Keratinocyte (primary cell): ENCODE measurements at regions not wholly inside any gene's neighbourhood (a gene's known extent, or its start where the extent isn't known, plus 50 kb on each side); places are given as distances from the start of the nearest gene placed in this dataset.

Experiments used
- DNase-seq: peaks from one replicate; pipeline ENCODE4 v3.0.0-alpha.2; 2011; ENCODE audit warnings: low read depth, missing footprints, low spot score
- FAIRE-seq: peaks from 2 replicates; lab custom pipeline; 2011; peaks lifted over from hg19 to GRCh38; lab: Jason Lieb, UNC
- H2AFZ ChIP-seq: 2 replicates; pipeline ENCODE4 v1.6.0; 2012; ENCODE audit warnings: low read length, control low read depth, inconsistent platforms; ENCODE audit not compliant: control insufficient read depth
- H3K27ac ChIP-seq: 2 replicates; pipeline ENCODE4 v1.5.1; 2011; ENCODE audit warnings: low read length; ENCODE audit not compliant: control insufficient read depth, insufficient read depth
- H3K27me3 ChIP-seq: 3 replicates; pipeline ENCODE4 v1.6.0; 2011; ENCODE audit warnings: low read length; ENCODE audit not compliant: control insufficient read depth, insufficient read depth; ENCODE audit errors: extremely low read depth
- H3K36me3 ChIP-seq, 2 experiments: 2 replicates in 1 of 2; 3 replicates in 1 of 2; pipeline ENCODE4 v1.5.1; 2011; ENCODE audit warnings: low read length in 2 of 2, mild to moderate bottlenecking in 1 of 2; ENCODE audit not compliant: control insufficient read depth in 2 of 2, insufficient read depth in 2 of 2; ENCODE audit errors: extremely low read depth in 1 of 2
- H3K4me1 ChIP-seq: 3 replicates; pipeline ENCODE4 v1.5.1; 2011; ENCODE audit warnings: low read length; ENCODE audit not compliant: control insufficient read depth, insufficient read depth; ENCODE audit errors: extremely low read depth
- H3K4me2 ChIP-seq: 3 replicates; pipeline ENCODE4 v1.6.0; 2011; ENCODE audit warnings: low read depth, low read length; ENCODE audit not compliant: control insufficient read depth, insufficient read depth; ENCODE audit errors: extremely low read depth
- H3K4me3 ChIP-seq, 3 experiments: fragments of 200-600 bp in 1 of 3; sonication (generic) in 1 of 3; 2 replicates in 2 of 3; 3 replicates in 1 of 3; pipeline ENCODE4 v1.5.1; 2011 to 2016; ENCODE audit warnings: low read length in 3 of 3, mild to moderate bottlenecking in 3 of 3, control low read depth in 2 of 3, inconsistent platforms in 1 of 3, low read depth in 1 of 3, mixed read lengths in 1 of 3, mixed run types in 1 of 3, moderate library complexity in 1 of 3; ENCODE audit not compliant: control insufficient read depth in 2 of 3, insufficient read depth in 2 of 3; ENCODE audit errors: extremely low read depth in 1 of 3
- H3K79me2 ChIP-seq: 2 replicates; pipeline ENCODE4 v1.6.0; 2012; ENCODE audit warnings: low read length; ENCODE audit not compliant: control insufficient read depth, insufficient read depth
- H3K9ac ChIP-seq: 3 replicates; pipeline ENCODE4 v1.6.0; 2011; ENCODE audit warnings: low read length; ENCODE audit not compliant: control insufficient read depth, insufficient read depth; ENCODE audit errors: extremely low read depth
- H3K9me1 ChIP-seq: 3 replicates; pipeline ENCODE4 v1.6.0; 2011; ENCODE audit warnings: low read length; ENCODE audit not compliant: control insufficient read depth, insufficient read depth; ENCODE audit errors: extremely low read depth
- H3K9me3 ChIP-seq: 2 replicates; pipeline ENCODE4 v1.5.1; 2012; ENCODE audit warnings: low read depth, low read length; ENCODE audit not compliant: control insufficient read depth
- H4K20me1 ChIP-seq: 3 replicates; pipeline ENCODE4 v1.6.0; 2011; ENCODE audit warnings: low read length; ENCODE audit not compliant: control insufficient read depth, insufficient read depth; ENCODE audit errors: extremely low read depth
- CTCF ChIP-seq, 3 experiments: IDR thresholded peaks in 1 of 3; conservative IDR thresholded peaks in 1 of 3; optimal IDR thresholded peaks in 1 of 3; 2 replicates in 2 of 3; 3 replicates in 1 of 3; pipeline versions ENCODE3 to v1.5.1; 2011; ENCODE audit warnings: low read length in 3 of 3, mild to moderate bottlenecking in 3 of 3, moderate library complexity in 2 of 3, control low read depth in 1 of 3, inconsistent platforms in 1 of 3; ENCODE audit not compliant: insufficient read depth in 2 of 3; ENCODE audit errors: extremely low read depth in 1 of 3
- EZH2 ChIP-seq: IDR thresholded peaks from one replicate; pipeline ENCODE4 v1.6.1; 2012; ENCODE audit warnings: inconsistent platforms, mild to moderate bottlenecking, low read length, moderate library complexity
- dilution Hi-C: fragments of 300-500 bp; cut with MboI; formaldehyde crosslinking; loops from one replicate; pipeline ENCODE4 v1.7.0; 2020; ENCODE audit warnings: low sequenced_read_pairs; ENCODE audit not compliant: extremely low pct_ligation_motif_present

GRCh38 chr2:163481515-163481914, 254.3 kb downstream of the FIGN start:
- dilution Hi-C loops: no loop called here
- Histone ChIP-seq H3K4me2 (no peak overlapping the region), H3K9me1 (no peaks in the 10 kb centered on the region), H3K27ac (no peak overlapping the region), H3K9ac (no peak overlapping the region), H3K9me3 (no peaks in the 10 kb centered on the region), H2AFZ (no peak overlapping the region), H4K20me1 (no peaks in the 10 kb centered on the region), H3K27me3 (no peaks in the 10 kb centered on the region), H3K36me3 (no peaks in the 10 kb centered on the region), H3K4me1 (no peaks in the 10 kb centered on the region), H3K79me2 (no peaks in the 10 kb centered on the region), H3K4me3 (no peak overlapping the region)
- FAIRE-seq (no peak), DNase-seq (no peak)
- TF ChIP-seq EZH2 (no peak), CTCF (optimal IDR thresholded peaks at IDR 0.05 in 1 of 3, IDR thresholded peaks at IDR 0.05 in 1 of 3, conservative IDR thresholded peaks at IDR 0.05 in 1 of 3; ENCODE audit: extremely low read depth in 1 of 3, insufficient read depth in 2 of 3, low read length in 3 of 3) (no peak)

- Histone ChIP-seq H4K20me1 (no peaks in the 10 kb centered on the region), H3K36me3 (no peaks in the 10 kb centered on the region), H3K4me1 (no peaks in the 10 kb centered on the region), H3K9me3 (no peaks in the 10 kb centered on the region), H3K79me2 (no peaks in the 10 kb centered on the region), H3K4me3 (no peak overlapping the region), H3K9me1 (no peaks in the 10 kb centered on the region), H3K4me2 (no peak overlapping the region), H2AFZ (no peak overlapping the region), H3K27me3 (no peaks in the 10 kb centered on the region), H3K9ac (no peak overlapping the region), H3K27ac (no peak overlapping the region)
- TF ChIP-seq CTCF (optimal IDR thresholded peaks at IDR 0.05 in 1 of 3, IDR thresholded peaks at IDR 0.05 in 1 of 3, conservative IDR thresholded peaks at IDR 0.05 in 1 of 3; ENCODE audit: extremely low read depth in 1 of 3, insufficient read depth in 2 of 3, low read length in 3 of 3) (no peak), EZH2 (no peak)
- no peak for FAIRE-seq
- DNase-seq: no peak
- dilution Hi-C loops: no loop called here
Measured at GRCh38 chr2:163479599-163479998, 256.2 kb downstream of the FIGN start.
